T-helper 17 cell (primary cell): ENCODE measurements at regions not wholly inside any gene's neighbourhood (a gene's known extent, or its start where the extent isn't known, plus 50 kb on each side); places are given as distances from the start of the nearest gene placed in this dataset.
"Not testable (repeated sequence)": the region's sequence is repeated elsewhere in the genome, so short reads cannot be mapped to it uniquely, and the experiment has no call there.

Experiments
- ATAC-seq: fragments of 150-1000 bp; cut with Tn5 transposase; 2 replicates; pipeline ENCODE4 v1.10.0; 2021; ENCODE audit warnings: mild to moderate bottlenecking, moderate library complexity
- DNase-seq, 3 donors: peaks; one replicate each; pipeline versions ENCODE4 v3.0.0 to v3.0.0-alpha.2; 2020 to 2021
- H3K9me3 ChIP-seq: one replicate; pipeline ENCODE4 v1.7.0; 2013; ENCODE audit warnings: low read length, mild to moderate bottlenecking; ENCODE audit not compliant: control insufficient read depth, poor library complexity, severe bottlenecking
- H3K27ac Mint-ChIP-seq: one replicate; pipeline ENCODE4 v1.8.0; 2022; ENCODE audit warnings: mild to moderate bottlenecking, moderate library complexity, mixed read lengths
- H3K27me3 Mint-ChIP-seq: one replicate; pipeline ENCODE4 v1.8.0; 2022; ENCODE audit warnings: mixed read lengths
- H3K36me3 Mint-ChIP-seq: one replicate; pipeline ENCODE4 v1.8.0; 2022; ENCODE audit warnings: low read depth, mixed read lengths
- H3K4me1 Mint-ChIP-seq: one replicate; pipeline ENCODE4 v1.8.0; 2022; ENCODE audit warnings: mild to moderate bottlenecking, mixed read lengths
- H3K4me3 Mint-ChIP-seq: one replicate; pipeline ENCODE4 v1.8.0; 2022; ENCODE audit warnings: mild to moderate bottlenecking, moderate library complexity, mixed read lengths

DNA sequence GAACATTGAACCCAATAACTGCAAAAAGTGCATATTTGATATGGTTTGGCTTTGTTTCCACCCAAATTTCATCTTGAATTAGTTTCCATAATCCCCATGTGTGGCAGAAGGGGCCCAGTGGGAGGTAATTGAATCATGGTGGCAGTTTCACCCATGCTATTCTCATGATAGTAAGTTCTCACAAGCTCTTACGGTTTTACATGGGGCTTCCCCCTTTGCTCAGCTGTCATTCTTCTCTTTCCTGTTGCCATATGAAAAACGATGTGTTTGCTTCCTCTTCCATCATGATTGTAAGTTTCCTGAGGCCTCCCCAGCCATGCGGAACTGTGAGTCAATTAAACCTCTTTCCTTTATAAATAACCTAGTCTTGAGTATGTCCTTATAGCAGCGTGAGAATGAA lies 127.6 kb downstream of the CHD9NB start:
- no peaks in the 10 kb centered on the region for H3K9me3 ChIP-seq
- peaks cover 23% of the 10 kb centered on the region for H3K27me3 Mint-ChIP-seq
- no peak overlapping the region for H3K4me3 Mint-ChIP-seq
- no peak overlapping the region for H3K27ac Mint-ChIP-seq
- H3K4me1 Mint-ChIP-seq, result no peaks in the 10 kb centered on the region
- DNase-seq, result no peak
- no peaks in the 10 kb centered on the region for H3K36me3 Mint-ChIP-seq
- no peak for ATAC-seq

DNA sequence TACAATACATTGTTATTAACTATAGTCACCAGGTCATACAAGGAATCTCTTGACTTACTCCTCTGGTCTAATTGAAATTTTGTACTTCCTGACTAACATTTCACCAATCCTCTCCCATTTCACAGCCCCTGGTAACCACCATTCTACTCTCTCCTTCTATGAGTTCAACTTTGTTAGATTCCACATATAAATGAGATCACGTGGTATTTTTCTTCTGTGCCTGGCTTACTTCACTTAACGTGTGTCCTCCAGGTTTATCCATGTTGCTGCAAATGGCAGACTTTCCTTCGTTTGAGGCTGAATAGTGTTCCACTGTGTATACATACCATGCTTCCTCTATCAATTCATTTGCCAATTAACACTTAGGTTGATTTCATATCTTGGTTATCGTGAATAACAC lies 128.5 kb downstream of the CHD9NB start:
- Mint-ChIP-seq H3K4me3 (no peak overlapping the region), H3K4me1 (no peaks in the 10 kb centered on the region), H3K27ac (no peak overlapping the region), H3K27me3 (peaks cover 18% of the 10 kb centered on the region), H3K36me3 (no peaks in the 10 kb centered on the region)
- ATAC-seq (no peak), DNase-seq (no peak)
- H3K9me3 ChIP-seq, result no peaks in the 10 kb centered on the region

DNA sequence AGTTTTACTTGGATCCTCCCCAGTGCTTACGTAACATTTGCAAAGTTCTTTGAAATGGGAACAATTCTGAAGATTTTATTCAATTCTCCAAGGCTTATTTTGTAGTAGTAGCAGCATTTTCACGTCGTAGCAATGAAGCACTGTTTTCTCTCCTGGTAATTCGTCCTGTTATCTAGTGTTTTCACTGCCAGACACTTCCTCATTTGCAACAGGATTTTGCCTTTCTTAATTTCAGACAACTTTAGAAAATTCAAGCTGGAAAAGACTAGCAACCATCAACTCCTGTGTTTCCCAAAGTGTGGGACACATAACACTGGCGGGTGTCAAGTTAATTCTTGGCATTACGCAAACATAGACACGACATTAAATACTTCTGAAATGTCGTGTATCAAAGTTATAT lies 131.6 kb downstream of the CHD9NB start:
- no peak for ATAC-seq
- H3K27me3 Mint-ChIP-seq, result peaks cover 26% of the 10 kb centered on the region
- no peaks in the 10 kb centered on the region for H3K9me3 ChIP-seq
- no peak overlapping the region for H3K4me3 Mint-ChIP-seq
- H3K4me1 Mint-ChIP-seq, result no peaks in the 10 kb centered on the region
- DNase-seq, result no peak
- H3K36me3 Mint-ChIP-seq, result no peaks in the 10 kb centered on the region
- no peak overlapping the region for H3K27ac Mint-ChIP-seq

DNA sequence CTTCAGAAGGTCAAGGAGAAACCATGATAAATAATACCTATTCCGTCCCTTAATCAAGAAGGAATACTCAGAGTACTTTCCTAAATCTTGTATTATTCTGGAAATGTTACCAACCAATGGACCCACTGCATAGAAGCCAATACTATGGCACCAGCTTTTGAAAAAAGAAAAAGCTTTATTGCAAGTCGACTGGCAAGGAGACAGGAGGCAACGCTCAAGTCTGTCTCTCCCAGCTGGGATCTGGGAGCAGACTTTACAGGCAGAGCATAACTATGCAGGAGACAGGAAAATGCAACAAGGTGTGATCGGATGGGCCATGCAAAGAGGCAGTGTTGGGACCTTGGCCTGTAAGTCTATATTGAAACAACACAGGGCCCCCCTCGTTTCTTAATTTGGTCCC lies 132.4 kb downstream of the CHD9NB start:
- Mint-ChIP-seq H3K27me3 (peaks cover 26% of the 10 kb centered on the region), H3K4me1 (no peaks in the 10 kb centered on the region), H3K36me3 (no peaks in the 10 kb centered on the region), H3K27ac (no peak overlapping the region), H3K4me3 (no peak overlapping the region)
- DNase-seq, result no peak
- no peaks in the 10 kb centered on the region for H3K9me3 ChIP-seq
- ATAC-seq, result no peak

DNA sequence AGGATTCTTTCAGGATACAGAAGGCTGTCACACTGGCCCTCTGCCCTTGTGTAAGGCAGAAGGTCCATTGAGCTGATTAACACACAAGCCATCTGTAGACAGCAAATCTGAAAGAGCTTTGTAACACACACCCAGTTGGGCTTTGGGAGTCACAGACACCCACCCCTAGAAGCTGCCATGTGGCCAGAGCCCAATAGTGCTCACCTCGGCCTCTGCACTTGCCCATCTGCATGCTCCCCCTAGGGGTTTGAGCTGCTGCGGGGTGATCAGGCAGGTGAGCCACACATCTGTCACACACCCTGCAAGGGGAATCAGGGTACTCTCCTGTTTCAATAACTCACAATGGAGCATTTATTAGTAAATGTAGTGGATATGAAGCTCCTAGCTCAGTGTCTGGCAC lies 138.3 kb downstream of the CHD9NB start:
- Mint-ChIP-seq H3K36me3 (peaks cover 5% of the 10 kb centered on the region), H3K27me3 (peaks cover 22% of the 10 kb centered on the region), H3K27ac (no peak overlapping the region), H3K4me3 (no peak overlapping the region), H3K4me1 (peaks cover 2% of the 10 kb centered on the region)
- no peaks in the 10 kb centered on the region for H3K9me3 ChIP-seq
- DNase-seq (no peak), ATAC-seq (no peak)

DNA sequence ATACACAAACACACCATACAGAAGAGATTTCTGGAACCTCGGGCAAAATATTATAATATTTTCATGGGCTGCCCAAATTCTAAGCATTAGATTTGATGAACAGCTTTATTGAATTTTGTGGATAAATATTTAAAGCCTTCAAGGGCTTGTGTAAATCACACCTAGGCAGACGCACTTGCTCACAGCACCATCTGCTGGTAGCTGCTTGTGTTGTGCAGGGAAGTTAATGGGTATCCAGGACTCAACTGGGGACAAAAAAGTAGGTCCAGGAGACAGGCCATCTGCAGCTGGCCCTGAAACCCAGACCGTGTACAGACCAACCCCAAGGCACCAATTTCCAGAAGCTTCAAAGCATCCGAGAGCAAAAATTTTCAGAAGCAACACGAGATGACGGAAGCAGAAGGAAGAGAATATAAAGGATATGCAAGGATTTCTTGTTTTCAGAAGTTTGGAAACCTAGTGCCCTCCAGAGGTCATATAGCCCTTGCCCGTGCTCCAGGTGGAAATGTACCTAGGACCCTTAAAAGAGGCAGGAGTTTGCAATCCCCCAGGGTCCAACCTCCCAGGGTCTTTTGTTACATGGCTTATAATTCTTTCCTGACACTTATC lies 140.0 kb downstream of the CHD9NB start:
- Mint-ChIP-seq H3K4me3 (no peak overlapping the region), H3K27ac (no peak overlapping the region), H3K27me3 (peaks cover 14% of the 10 kb centered on the region), H3K4me1 (peaks cover 2% of the 10 kb centered on the region), H3K36me3 (peaks cover 5% of the 10 kb centered on the region)
- ATAC-seq, result no peak
- DNase-seq, result no peak
- no peaks in the 10 kb centered on the region for H3K9me3 ChIP-seq

DNA sequence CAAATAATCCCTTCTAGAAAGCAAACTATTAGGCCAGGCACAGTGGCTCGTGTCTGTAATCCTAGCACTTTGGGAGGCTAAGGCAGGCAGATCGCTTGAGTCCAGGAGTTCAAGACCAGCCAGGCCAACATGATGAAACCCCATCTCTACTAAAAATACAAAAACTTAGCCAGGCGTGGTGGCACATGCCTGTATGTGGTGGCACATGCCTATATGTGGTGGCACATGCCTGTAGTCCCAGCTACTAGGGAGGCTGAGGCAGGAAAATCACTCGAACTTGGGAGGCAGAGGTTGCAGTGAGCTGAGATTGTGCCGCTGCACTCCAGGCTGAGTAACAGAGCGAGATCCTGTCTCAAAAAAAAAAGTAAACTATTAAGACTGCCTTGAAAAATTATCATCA lies 144.6 kb downstream of the CHD9NB start:
- H3K4me3 Mint-ChIP-seq, H3K4me1 Mint-ChIP-seq, DNase-seq, ATAC-seq, H3K27ac Mint-ChIP-seq, H3K36me3 Mint-ChIP-seq, H3K9me3 ChIP-seq: not testable (repeated sequence)
- peaks cover 20% of the 10 kb centered on the region for H3K27me3 Mint-ChIP-seq

DNA sequence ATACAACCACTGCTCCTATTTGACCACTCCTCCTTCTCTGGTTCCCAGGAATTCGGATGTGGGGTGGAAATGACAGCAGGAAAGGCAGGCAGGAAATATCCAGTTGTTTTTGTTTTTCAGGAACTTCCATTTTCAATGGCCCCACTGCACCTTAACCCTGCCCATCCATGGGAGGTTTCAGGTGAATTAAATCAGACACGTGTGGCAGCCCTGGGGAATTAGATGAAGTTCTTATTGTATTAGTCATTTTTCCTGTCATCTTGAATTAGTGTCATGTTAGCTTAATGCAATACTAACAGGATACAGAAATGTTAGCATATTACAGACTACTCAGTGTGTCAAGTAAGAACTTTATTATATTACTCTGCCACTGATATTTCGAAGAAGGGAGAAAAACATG lies 146.4 kb downstream of the CHD9NB start:
- DNase-seq, result no peak

DNA sequence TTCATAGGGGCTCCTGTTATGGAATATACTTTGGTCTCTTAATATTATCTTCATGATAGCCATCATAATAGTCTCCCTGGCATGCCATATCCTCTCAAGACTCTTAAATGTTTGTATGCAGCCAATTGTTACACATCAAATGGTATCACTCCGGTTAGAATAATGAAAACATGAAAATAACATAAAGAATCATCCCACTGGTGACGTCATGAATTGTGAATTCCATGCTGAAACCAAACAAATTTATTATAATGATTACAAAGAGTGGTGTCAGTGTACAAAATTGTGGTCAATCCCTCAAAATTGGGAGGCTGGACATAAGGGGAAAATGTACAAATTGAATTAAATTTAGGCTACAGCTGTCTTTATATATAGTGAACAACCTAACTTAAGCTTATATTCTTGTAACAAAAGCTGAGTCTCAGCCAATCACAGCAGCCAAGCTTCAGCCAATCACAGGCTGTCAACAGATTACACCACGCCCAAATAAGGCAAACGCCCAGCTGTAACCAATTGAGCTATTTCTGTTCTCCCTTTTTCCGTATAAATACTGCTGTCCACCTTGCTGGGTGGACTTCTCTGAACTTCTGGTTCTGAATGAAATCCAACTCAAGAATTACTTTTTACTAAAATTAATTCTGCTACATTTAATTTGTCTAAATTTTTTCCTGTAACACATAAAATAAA lies 156.1 kb downstream of the CHD9NB start:
- H3K9me3 ChIP-seq, result no peaks in the 10 kb centered on the region
- Mint-ChIP-seq H3K4me3 (no peak overlapping the region), H3K4me1 (no peaks in the 10 kb centered on the region), H3K27ac (no peak overlapping the region), H3K36me3 (no peaks in the 10 kb centered on the region), H3K27me3 (peaks cover 15% of the 10 kb centered on the region)
- ATAC-seq, result no peak
- DNase-seq, result no peak

More for the DNA sequence above, 146.4 kb downstream of the CHD9NB start:
- no peak for ATAC-seq
- no peaks in the 10 kb centered on the region for H3K9me3 ChIP-seq
- H3K4me1 Mint-ChIP-seq, result no peaks in the 10 kb centered on the region
- peaks cover 2% of the 10 kb centered on the region for H3K36me3 Mint-ChIP-seq
- no peak overlapping the region for H3K4me3 Mint-ChIP-seq
- H3K27ac Mint-ChIP-seq, result no peak overlapping the region
- peaks cover 13% of the 10 kb centered on the region for H3K27me3 Mint-ChIP-seq

DNA sequence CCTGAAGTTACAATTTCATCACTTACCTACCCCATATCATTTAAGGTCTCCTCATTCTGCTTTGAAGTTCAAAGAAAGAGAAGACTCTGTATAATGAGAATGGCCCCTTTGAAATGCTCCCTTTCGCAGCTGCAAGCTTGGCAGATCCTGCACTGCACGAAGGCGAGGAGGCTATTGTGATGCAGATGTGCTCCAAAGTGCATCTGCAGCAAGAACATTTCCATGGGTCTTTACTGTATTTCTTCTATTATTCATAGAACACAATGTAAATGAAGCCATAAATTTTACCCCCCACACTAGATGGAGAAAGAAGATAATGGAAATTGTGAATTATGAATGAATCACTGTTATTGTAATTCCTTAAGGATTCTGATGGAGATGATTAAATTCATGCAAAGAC lies 178.7 kb downstream of the CHD9NB start:
- no peaks in the 10 kb centered on the region for H3K9me3 ChIP-seq
- Mint-ChIP-seq H3K36me3 (no peaks in the 10 kb centered on the region), H3K27me3 (no peaks in the 10 kb centered on the region), H3K4me3 (no peak overlapping the region), H3K4me1 (no peaks in the 10 kb centered on the region), H3K27ac (no peak overlapping the region)
- ATAC-seq, result no peak
- DNase-seq, result no peak

DNA sequence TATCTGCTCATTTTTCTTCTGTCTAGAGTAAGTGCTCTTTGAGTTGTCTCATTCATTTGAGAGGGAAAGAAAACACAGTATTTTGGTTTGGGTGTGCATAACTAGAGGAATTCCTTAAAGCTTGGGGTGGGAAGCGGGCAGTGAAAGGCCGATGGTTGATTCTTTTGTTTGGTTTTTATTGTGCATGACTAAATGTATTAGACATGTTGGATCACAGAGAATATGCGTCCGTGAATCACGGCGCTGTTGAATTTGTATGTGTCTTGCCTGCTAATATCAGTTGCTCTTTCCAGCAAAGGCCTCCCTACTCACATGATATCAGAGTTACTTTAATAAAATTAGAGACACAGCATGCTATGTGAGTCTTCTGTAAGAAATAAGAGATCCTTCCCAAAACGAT lies 180.0 kb downstream of the CHD9NB start:
- Mint-ChIP-seq H3K36me3 (no peaks in the 10 kb centered on the region), H3K27me3 (no peaks in the 10 kb centered on the region), H3K27ac (no peak overlapping the region), H3K4me1 (no peaks in the 10 kb centered on the region), H3K4me3 (no peak overlapping the region)
- no peak for DNase-seq
- no peaks in the 10 kb centered on the region for H3K9me3 ChIP-seq
- ATAC-seq, result no peak

DNA sequence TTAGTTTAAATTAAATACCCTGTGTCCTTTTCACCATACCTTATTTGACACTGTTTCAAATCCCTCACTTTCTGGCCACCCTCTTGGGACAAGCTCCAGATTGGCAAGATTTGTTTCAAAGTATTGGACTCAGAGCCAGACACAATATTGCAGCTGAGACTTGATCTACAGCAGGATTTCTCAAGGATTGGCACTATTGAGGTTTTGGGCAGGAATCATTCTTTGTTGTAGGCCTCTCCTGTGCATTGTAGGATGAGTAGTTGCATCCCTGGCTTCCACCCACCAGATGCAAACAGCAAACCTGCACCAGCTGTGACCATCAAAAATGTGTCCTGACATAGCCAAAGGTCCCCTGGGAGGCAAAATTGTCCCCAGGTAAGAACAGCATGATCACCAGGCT lies 181.2 kb downstream of the CHD9NB start:
- DNase-seq (no peak), ATAC-seq (no peak)
- no peaks in the 10 kb centered on the region for H3K27me3 Mint-ChIP-seq
- H3K36me3 Mint-ChIP-seq, result no peaks in the 10 kb centered on the region
- no peaks in the 10 kb centered on the region for H3K9me3 ChIP-seq
- H3K27ac Mint-ChIP-seq, result no peak overlapping the region
- no peak overlapping the region for H3K4me3 Mint-ChIP-seq
- no peaks in the 10 kb centered on the region for H3K4me1 Mint-ChIP-seq

DNA sequence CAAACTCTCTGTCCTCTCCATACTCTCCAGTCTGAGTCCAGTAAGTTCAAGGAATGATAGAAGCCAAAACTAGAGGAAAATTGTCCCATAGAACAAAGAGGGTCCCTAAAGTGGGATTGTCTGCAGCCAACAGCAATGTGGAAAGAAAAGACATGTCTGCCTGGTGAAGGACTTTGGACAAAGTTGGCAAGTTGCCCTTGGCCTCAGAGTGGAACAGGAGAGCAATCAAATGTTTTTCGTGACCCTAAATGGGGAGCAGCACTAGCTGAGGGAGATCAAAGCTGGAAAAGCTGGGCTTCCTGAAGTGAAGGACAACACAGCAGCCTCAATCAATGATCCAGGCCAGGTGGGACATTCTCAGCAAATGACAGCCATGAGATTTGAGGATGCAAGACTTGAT lies 183.5 kb downstream of the CHD9NB start:
- ATAC-seq (no peak), DNase-seq (no peak)
- Mint-ChIP-seq H3K4me1 (no peaks in the 10 kb centered on the region), H3K27ac (no peak overlapping the region), H3K4me3 (no peak overlapping the region), H3K27me3 (no peaks in the 10 kb centered on the region), H3K36me3 (no peaks in the 10 kb centered on the region)
- no peaks in the 10 kb centered on the region for H3K9me3 ChIP-seq

DNA sequence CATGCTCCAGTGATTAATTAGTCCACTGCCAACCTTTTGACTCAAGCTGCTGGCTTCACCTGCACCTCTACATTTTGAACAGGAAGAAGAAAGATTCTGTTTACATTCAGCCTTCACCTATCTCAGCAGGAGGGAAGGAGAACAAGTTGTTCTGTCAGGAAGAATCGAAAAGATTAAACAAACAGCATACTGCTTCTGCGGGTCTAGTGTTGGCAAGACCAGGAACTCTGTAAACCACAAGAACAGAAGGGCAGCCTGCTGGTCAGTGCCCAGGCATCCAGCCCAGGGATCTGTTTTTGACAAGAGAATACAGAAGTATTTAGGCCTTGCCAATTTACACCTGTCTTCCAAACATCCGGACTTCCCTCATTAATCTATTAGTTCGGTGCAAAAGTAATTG lies 189.7 kb downstream of the CHD9NB start:
- H3K9me3 ChIP-seq, result no peaks in the 10 kb centered on the region
- H3K4me1 Mint-ChIP-seq, result no peaks in the 10 kb centered on the region
- H3K4me3 Mint-ChIP-seq, result no peak overlapping the region
- H3K27ac Mint-ChIP-seq, result no peak overlapping the region
- no peak for ATAC-seq
- no peaks in the 10 kb centered on the region for H3K36me3 Mint-ChIP-seq
- no peaks in the 10 kb centered on the region for H3K27me3 Mint-ChIP-seq
- no peak for DNase-seq
